GM18520 (cell line): ENCODE measurements at regions not wholly inside any gene's neighbourhood (a gene's known extent, or its start where the extent isn't known, plus 50 kb on each side); places are given as distances from the start of the nearest gene placed in this dataset.

Source experiments
- ATAC-seq: cut with Tn5 transposase; IDR thresholded peaks from one replicate; pipeline ENCODE4 v1.9.1; 2021; ENCODE audit not compliant: unreplicated experiment

GRCh38 chr2:147384659-147385058 lies 460.2 kb upstream of the ACVR2A start:
- no peak for ATAC-seq

- ATAC-seq = no peak
Observed at GRCh38 chr2:147382322-147382948, 462.4 kb upstream of the ACVR2A start.

GRCh38 chr2:147378403-147378802 lies 466.4 kb upstream of the ACVR2A start:
- ATAC-seq = no peak

GRCh38 chr2:147375073-147375472 lies 469.8 kb upstream of the ACVR2A start:
- no peak for ATAC-seq

GRCh38 chr2:147374423-147374811 lies 470.4 kb upstream of the ACVR2A start:
- no peak for ATAC-seq

GRCh38 chr2:147373800-147374422 lies 470.9 kb upstream of the ACVR2A start:
- no peak for ATAC-seq

- no peak for ATAC-seq
Observed at GRCh38 chr2:147368306-147368705, 476.5 kb upstream of the ACVR2A start.

GRCh38 chr2:147366279-147366678 lies 478.6 kb upstream of the ACVR2A start:
- ATAC-seq = no peak

- no peak for ATAC-seq
Observed at GRCh38 chr2:147365622-147366021, 479.2 kb upstream of the ACVR2A start.

GRCh38 chr2:147364597-147364996 lies 480.2 kb upstream of the ACVR2A start:
- no peak for ATAC-seq

- no peak for ATAC-seq
Observed at GRCh38 chr2:147363181-147363580, 481.6 kb upstream of the ACVR2A start.

- ATAC-seq = no peak
Observed at GRCh38 chr2:147358375-147358774, 486.5 kb upstream of the ACVR2A start.

GRCh38 chr2:147356157-147356556 lies 488.7 kb upstream of the ACVR2A start:
- peak; percentile 75 for ATAC-seq

- ATAC-seq = no peak
Observed at GRCh38 chr2:147355706-147356105, 489.1 kb upstream of the ACVR2A start.

GRCh38 chr2:147353072-147353381 lies 491.8 kb upstream of the ACVR2A start:
- ATAC-seq = no peak

GRCh38 chr2:147352264-147353071 lies 492.4 kb upstream of the ACVR2A start:
- ATAC-seq = peak; percentile 47

GRCh38 chr2:147351784-147352183 lies 493.0 kb upstream of the ACVR2A start:
- ATAC-seq = no peak

GRCh38 chr2:147348931-147349555 lies 495.8 kb upstream of the ACVR2A start:
- no peak for ATAC-seq

GRCh38 chr2:147346142-147346541 lies 498.7 kb upstream of the ACVR2A start:
- ATAC-seq = no peak

- ATAC-seq = no peak
Observed at GRCh38 chr2:147345246-147345645, 499.6 kb upstream of the ACVR2A start.

GRCh38 chr2:147342329-147342728 lies 502.5 kb upstream of the ACVR2A start:
- ATAC-seq = no peak
